ENCODE measurements at regions not wholly inside any gene's neighbourhood (a gene's known extent, or its start where the extent isn't known, plus 50 kb on each side); places are given as distances from the start of the nearest gene placed in this dataset.

DNA sequence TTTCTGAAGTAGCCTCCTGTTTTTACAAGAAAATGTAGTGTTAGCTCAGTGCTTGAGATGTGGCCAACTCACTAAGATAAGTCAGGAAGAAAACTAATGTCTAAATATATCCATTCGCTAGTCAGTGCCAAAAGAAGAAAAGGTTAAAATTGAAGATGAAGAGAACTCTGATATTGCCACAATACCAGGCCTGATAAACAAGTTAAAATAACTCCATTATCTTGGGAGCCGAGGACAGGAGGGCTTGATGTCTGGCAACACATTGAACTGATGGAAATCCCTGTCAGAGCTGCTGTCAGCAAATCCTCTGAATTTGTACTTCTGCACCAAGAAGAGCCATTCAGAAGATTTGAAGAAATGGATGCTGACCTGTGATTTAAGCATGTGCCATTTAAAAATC, 103.4 kb downstream of the LRRC70 start:
- TF ChIP-seq CTCF (IDR thresholded peaks at IDR 0.05): no peak
- TF ChIP-seq POLR2AphosphoS5 (IDR thresholded peaks at IDR 0.05): no peak
- no peak for TF ChIP-seq POLR2A (IDR thresholded peaks at IDR 0.05)
- no peak for TF ChIP-seq EP300 (IDR thresholded peaks at IDR 0.05)

All from suprapubic skin (tissue), 4 donors.